ENCODE measurements at regions not wholly inside any gene's neighbourhood (a gene's known extent, or its start where the extent isn't known, plus 50 kb on each side); places are given as distances from the start of the nearest gene placed in this dataset.

GRCh38 chr5:128777052-128777451 lies 188.2 kb upstream of the SLC27A6 start:
- no peak overlapping the region for H3K9ac ChIP-seq
- ChIA-PET CTCF (no interaction called here), POLR2A (no interaction called here)
- WGBS (ENCODE audit: low lambda C conversion rate), result 20% methylated on average over 1 of the region's 1 CpG
- H3K9me3 ChIP-seq, result no peaks in the 10 kb centered on the region
- H3K4me2 ChIP-seq, result no peak overlapping the region
- H3F3A ChIP-seq (replicated peaks; ENCODE audit: insufficient read depth), result no peaks in the 10 kb centered on the region
- H3K27ac ChIP-seq (ENCODE audit: low read depth in 2 of 2, low read length in 1 of 2), result no peak overlapping the region
- H3K79me2 ChIP-seq (ENCODE audit: insufficient read depth), result no peaks in the 10 kb centered on the region
- H3K36me3 ChIP-seq (replicated peaks in 1 of 2; ENCODE audit: control insufficient read depth in 1 of 2, insufficient read depth in 2 of 2, low read length in 1 of 2), result no peaks in the 10 kb centered on the region
- H3K27me3 ChIP-seq (ENCODE audit: insufficient read depth), result 0 out of 2 replicates have a peak, but pooled peaks cover 5% of the 10 kb centered on the region
- no peak for TF ChIP-seq POLR2AphosphoS5 (IDR thresholded peaks at IDR 0.05; ENCODE audit: low read depth, low read length)
- no peak for TF ChIP-seq GABPA (IDR thresholded peaks at IDR 0.05; ENCODE audit: low read depth)
- TF ChIP-seq MEF2A (IDR thresholded peaks at IDR 0.05; ENCODE audit: borderline replicate concordance, low read depth), result no peak
- TF ChIP-seq PBX3 (IDR thresholded peaks at IDR 0.05), result no peak
- no peak for TF ChIP-seq RXRA (IDR thresholded peaks at IDR 0.05; ENCODE audit: borderline replicate concordance, low read depth)
- TF ChIP-seq CHD2 (IDR thresholded peaks at IDR 0.05; ENCODE audit: low read length, partially characterized antibody), result no peak
- TF ChIP-seq NRF1 (IDR thresholded peaks at IDR 0.05; ENCODE audit: low read depth, low read length), result no peak
- no peak for TF ChIP-seq REST (IDR thresholded peaks at IDR 0.05; ENCODE audit: low read depth, low read length)
- no peak for TF ChIP-seq RAD21 (IDR thresholded peaks at IDR 0.05; ENCODE audit: low read length)
- no peak for TF ChIP-seq NFIC (IDR thresholded peaks at IDR 0.05; ENCODE audit: borderline replicate concordance)
- no peak for TF ChIP-seq YY1 (IDR thresholded peaks at IDR 0.05; ENCODE audit: low read depth)
- no peak for TF ChIP-seq ZBTB33 (IDR thresholded peaks at IDR 0.05; ENCODE audit: borderline replicate concordance, low read depth)
- TF ChIP-seq FOSL2 (IDR thresholded peaks at IDR 0.05; ENCODE audit: borderline replicate concordance, low read depth), result no peak
- TF ChIP-seq ELF1 (IDR thresholded peaks at IDR 0.05), result no peak
- no peak for TF ChIP-seq TCF12 (IDR thresholded peaks at IDR 0.05)
- TF ChIP-seq SIN3A (IDR thresholded peaks at IDR 0.05; ENCODE audit: borderline replicate concordance, low read depth, low read length), result no peak
- H2AFZ ChIP-seq (ENCODE audit: low read depth), result no peak overlapping the region
- no peak for DNase-seq
- H3K4me3 ChIP-seq (ENCODE audit: low read depth in 2 of 2, low read length in 1 of 2), result no peak overlapping the region
- no peaks in the 10 kb centered on the region for H3K4me1 ChIP-seq (ENCODE audit: control insufficient read depth in 1 of 2, insufficient read depth in 2 of 2, low read depth in 1 of 2, low read length in 1 of 2)
- H4K20me1 ChIP-seq (ENCODE audit: insufficient read depth), result no peaks in the 10 kb centered on the region
- H3K9me2 ChIP-seq, result no peaks in the 10 kb centered on the region
